HCT116 (cell line): ENCODE measurements at regions not wholly inside any gene's neighbourhood (a gene's known extent, or its start where the extent isn't known, plus 50 kb on each side); places are given as distances from the start of the nearest gene placed in this dataset.

Source experiments
- ATAC-seq: fragments of 200-7000 bp; cut with Tn5 transposase; 2 replicates; pipeline ENCODE4 v1.9.1; 2020; ENCODE audit warnings: mild to moderate bottlenecking, moderate library complexity
- BruUV-seq: library from RNA; stranded (reverse); fragments of 400-500 nt; replicated peaks from 2 replicates; lab custom pipeline; 2021; lab: Mats Ljungman, UMichigan
- CTCF ChIA-PET: fragments of 300-600 bp; sonication (Branson Sonifier 250); formaldehyde crosslinking; loops from one replicate; lab custom pipeline; 2021; ENCODE audit warnings: antibody characterized with exemption; lab: Charles Lee
- POLR2A ChIA-PET: fragments of 300-600, 350-600 bp; sonication (Branson Sonifier 250); formaldehyde crosslinking; loops from one replicate; lab custom pipeline; 2021; ENCODE audit warnings: antibody characterized with exemption; lab: Charles Lee
- RAD21 ChIA-PET, 2 experiments: fragments of 300-600 bp; sonication (Branson Sonifier 250); formaldehyde crosslinking; loops; one replicate each; lab custom pipeline; 2023; ENCODE audit warnings: low total read pairs in 2 of 2; ENCODE audit not compliant: uncharacterized antibody in 2 of 2, unreplicated experiment in 2 of 2, low non-redundant PET in 1 of 2; lab: Charles Lee
- DNase-seq: peaks from one replicate; pipeline ENCODE4 v3.0.0-alpha.2; 2010; ENCODE audit warnings: low read depth, low spot score
- H2AFZ ChIP-seq: fragments of 200-600 bp; shearing (Covaris generic), sonication (generic); 2 replicates; pipeline ENCODE4 v1.6.1; 2017; ENCODE audit warnings: low read depth, mixed run types, mixed read lengths, antibody characterized with exemption, low read length; ENCODE audit not compliant: poor library complexity, severe bottlenecking
- H3K27ac ChIP-seq: 2 replicates; pipeline ENCODE4 v1.5.1; 2012; ENCODE audit warnings: low read depth, low read length
- H3K27me3 ChIP-seq: fragments of 200-600 bp; sonication (generic); 2 replicates; pipeline ENCODE4 v1.6.1; 2016; ENCODE audit warnings: mixed run types, low read length, mixed read lengths; ENCODE audit not compliant: insufficient read depth
- H3K36me3 ChIP-seq, 2 experiments: fragments of 200-500 bp in 1 of 2; fragments of 200-600 bp in 1 of 2; sonication (Bioruptor generic) in 1 of 2; sonication (generic) in 1 of 2; 2 replicates each; pipeline versions ENCODE4 v1.5.1 to v1.6.1; 2014 to 2016; ENCODE audit warnings: low read length in 2 of 2, inconsistent platforms in 1 of 2, mixed read lengths in 1 of 2, mixed run types in 1 of 2; ENCODE audit not compliant: insufficient read depth in 2 of 2, control insufficient read depth in 1 of 2
- H3K4me1 ChIP-seq, 2 experiments: fragments of 200-600 bp in 1 of 2; sonication (generic) in 1 of 2; 2 replicates each; pipeline versions ENCODE4 v1.5.1 to v1.6.1; 2012 to 2017; ENCODE audit warnings: low read length in 2 of 2, inconsistent platforms in 1 of 2, mild to moderate bottlenecking in 1 of 2, mixed read lengths in 1 of 2, mixed run types in 1 of 2, moderate library complexity in 1 of 2; ENCODE audit not compliant: insufficient read depth in 2 of 2, control insufficient read depth in 1 of 2
- H3K4me2 ChIP-seq: fragments of 200-600 bp; sonication (generic); 2 replicates; pipeline ENCODE4 v1.6.1; 2017; ENCODE audit warnings: mixed run types, low read length, mixed read lengths
- H3K4me3 ChIP-seq, 2 experiments: fragments of 200-600 bp in 1 of 2; sonication (generic) in 1 of 2; replicated peaks in 1 of 2; 2 replicates each; pipeline ENCODE4 v1.5.1; 2011 to 2016; ENCODE audit warnings: low read length in 2 of 2, control low read depth in 1 of 2, low read depth in 1 of 2, mild to moderate bottlenecking in 1 of 2, mixed read lengths in 1 of 2, mixed run types in 1 of 2
- H3K79me2 ChIP-seq: fragments of 200-600 bp; sonication (generic); 2 replicates; pipeline ENCODE4 v1.6.1; 2017; ENCODE audit warnings: mild to moderate bottlenecking, mixed run types, low read length, moderate library complexity, mixed read lengths; ENCODE audit not compliant: insufficient read depth
- H3K9ac ChIP-seq: fragments of 200-600 bp; sonication (generic); 2 replicates; pipeline ENCODE4 v1.6.1; 2016; ENCODE audit warnings: low read length, mixed read lengths
- H3K9me2 ChIP-seq: fragments of 200-600 bp; sonication (generic), shearing (Covaris generic); 2 replicates; pipeline ENCODE4 v1.6.1; 2017; ENCODE audit warnings: mixed run types, mild to moderate bottlenecking, moderate library complexity; ENCODE audit not compliant: insufficient read depth
- H3K9me3 ChIP-seq, 2 experiments: fragments of 200-500 bp in 1 of 2; fragments of 200-600 bp in 1 of 2; sonication (Bioruptor generic) in 1 of 2; sonication (generic) in 1 of 2; 2 replicates each; pipeline ENCODE4 v1.6.1; 2014 to 2017; ENCODE audit warnings: low read length in 2 of 2, mixed read lengths in 2 of 2, inconsistent platforms in 1 of 2, low read depth in 1 of 2, mild to moderate bottlenecking in 1 of 2, mixed run types in 1 of 2, moderate library complexity in 1 of 2; ENCODE audit not compliant: control insufficient read depth in 1 of 2, insufficient read depth in 1 of 2
- H4K20me1 ChIP-seq: fragments of 200-600 bp; sonication (generic), shearing (Covaris generic); 2 replicates; pipeline ENCODE4 v1.6.1; 2017; ENCODE audit warnings: mixed run types, mild to moderate bottlenecking, moderate library complexity; ENCODE audit not compliant: insufficient read depth
- CBX3 ChIP-seq: IDR thresholded peaks from 2 replicates; pipeline ENCODE4 v1.6.1; 2012; ENCODE audit warnings: low read depth
- EZH2phosphoT487 ChIP-seq: fragments of 200-600 bp; IDR thresholded peaks from 2 replicates; pipeline ENCODE4 v1.6.1; 2018; ENCODE audit warnings: antibody characterized with exemption, borderline replicate concordance
- FOSL1 ChIP-seq: IDR thresholded peaks from 2 replicates; pipeline ENCODE4 v1.6.1; 2012; ENCODE audit warnings: low read depth
- POLR2AphosphoS5 ChIP-seq: IDR thresholded peaks from 2 replicates; pipeline ENCODE4 v1.6.1; 2011; ENCODE audit warnings: mild to moderate bottlenecking, low read depth, low read length, moderate library complexity
- ZFX ChIP-seq: fragments of 450-650 bp; IDR thresholded peaks from 2 replicates; pipeline ENCODE4 v1.6.1; 2017
- intact Hi-C: fragments of 100-400 bp; cut with micrococcal nuclease; formaldehyde crosslinking; loops from 2 replicates; pipeline ENCODE4 v1.10.0; 2022
- TF ChIP-seq, protein P1 (sequence below): IDR thresholded peaks from 2 replicates; pipeline ENCODE4 v1.6.1; 2011; ENCODE audit warnings: mild to moderate bottlenecking, low read length, moderate library complexity; ENCODE audit not compliant: insufficient replicate concordance; ENCODE audit errors: extremely low read depth
- TF ChIP-seq, protein P2 (sequence below): IDR thresholded peaks from 2 replicates; pipeline ENCODE4 v1.6.1; 2012; ENCODE audit warnings: low read depth

DNA sequence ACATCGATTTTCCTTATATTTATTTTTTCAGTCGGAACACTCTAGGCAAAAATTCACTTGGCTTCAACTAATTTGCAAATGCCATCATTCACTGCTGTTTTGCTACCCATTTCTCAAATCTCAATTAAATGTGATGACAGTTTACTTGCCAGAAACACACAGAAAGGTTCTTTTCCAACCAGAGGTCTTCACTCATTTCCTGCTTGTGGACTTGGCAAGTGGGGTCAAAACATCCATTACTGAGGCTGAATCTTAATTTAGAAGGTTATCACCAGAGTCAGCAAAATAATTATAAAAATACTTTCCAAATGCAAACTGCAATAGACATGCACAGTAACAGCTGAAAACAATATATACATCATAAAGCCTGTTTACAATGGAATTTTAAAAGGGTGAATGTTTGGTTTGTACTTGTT is 625.4 kb upstream of the TBL1XR1 start:
- no peak for ATAC-seq
- H3K27me3 ChIP-seq = no peaks in the 10 kb centered on the region
- no peak overlapping the region for H3K4me2 ChIP-seq
- no peak overlapping the region for H3K27ac ChIP-seq
- no peak overlapping the region for H2AFZ ChIP-seq
- RAD21 ChIA-PET = no interaction called here
- POLR2A ChIA-PET = no interaction called here
- no peak overlapping the region for H3K9ac ChIP-seq
- peaks cover 3 to 5% of the 10 kb centered on the region in 2 experiments; a peak in 2 of 4 replicates for H3K4me1 ChIP-seq
- H3K36me3 ChIP-seq = no peaks in the 10 kb centered on the region
- no peaks in the 10 kb centered on the region for H3K9me3 ChIP-seq
- TF ChIP-seq CBX3 (no peak), EZH2phosphoT487 (no peak), FOSL1 (no peak)
- TF ChIP-seq, protein P1, sequence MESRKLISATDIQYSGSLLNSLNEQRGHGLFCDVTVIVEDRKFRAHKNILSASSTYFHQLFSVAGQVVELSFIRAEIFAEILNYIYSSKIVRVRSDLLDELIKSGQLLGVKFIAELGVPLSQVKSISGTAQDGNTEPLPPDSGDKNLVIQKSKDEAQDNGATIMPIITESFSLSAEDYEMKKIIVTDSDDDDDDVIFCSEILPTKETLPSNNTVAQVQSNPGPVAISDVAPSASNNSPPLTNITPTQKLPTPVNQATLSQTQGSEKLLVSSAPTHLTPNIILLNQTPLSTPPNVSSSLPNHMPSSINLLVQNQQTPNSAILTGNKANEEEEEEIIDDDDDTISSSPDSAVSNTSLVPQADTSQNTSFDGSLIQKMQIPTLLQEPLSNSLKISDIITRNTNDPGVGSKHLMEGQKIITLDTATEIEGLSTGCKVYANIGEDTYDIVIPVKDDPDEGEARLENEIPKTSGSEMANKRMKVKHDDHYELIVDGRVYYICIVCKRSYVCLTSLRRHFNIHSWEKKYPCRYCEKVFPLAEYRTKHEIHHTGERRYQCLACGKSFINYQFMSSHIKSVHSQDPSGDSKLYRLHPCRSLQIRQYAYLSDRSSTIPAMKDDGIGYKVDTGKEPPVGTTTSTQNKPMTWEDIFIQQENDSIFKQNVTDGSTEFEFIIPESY = no peak
- no peaks in the 10 kb centered on the region for H4K20me1 ChIP-seq
- no peaks in the 10 kb centered on the region for H3K9me2 ChIP-seq
- no TSS peak for BruUV-seq
- H3K79me2 ChIP-seq = no peaks in the 10 kb centered on the region
- no peak for DNase-seq
- CTCF ChIA-PET = no interaction called here
- intact Hi-C loops = no loop called here
- no peak overlapping the region for H3K4me3 ChIP-seq

DNA sequence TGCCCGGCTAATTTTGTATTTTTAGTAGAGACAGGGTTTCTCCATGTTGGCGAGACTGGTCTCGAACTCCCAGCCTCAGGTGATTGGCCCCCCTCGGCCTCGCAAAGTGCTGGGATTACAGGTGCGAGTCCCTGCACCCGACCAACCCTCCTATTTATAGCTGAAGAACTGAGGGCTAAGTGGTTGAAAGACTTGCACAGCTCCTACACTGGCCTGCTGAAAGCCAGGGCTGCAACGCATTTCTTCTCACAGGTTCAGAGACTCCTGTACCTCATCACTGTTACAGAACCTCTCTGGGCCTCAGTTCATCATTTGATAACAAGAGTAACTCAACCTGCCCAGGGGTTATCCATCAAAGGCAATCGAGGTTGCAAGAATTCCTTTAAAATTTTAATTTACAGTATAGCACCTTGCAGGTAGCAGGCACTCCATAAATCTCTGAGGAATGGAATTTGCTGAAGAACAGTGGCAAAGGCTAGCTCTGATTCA is 626.5 kb upstream of the TBL1XR1 start:
- H3K4me2 ChIP-seq = no peak overlapping the region
- TF ChIP-seq ZFX = no peak
- no peak for TF ChIP-seq POLR2AphosphoS5
- TF ChIP-seq, protein P2, sequence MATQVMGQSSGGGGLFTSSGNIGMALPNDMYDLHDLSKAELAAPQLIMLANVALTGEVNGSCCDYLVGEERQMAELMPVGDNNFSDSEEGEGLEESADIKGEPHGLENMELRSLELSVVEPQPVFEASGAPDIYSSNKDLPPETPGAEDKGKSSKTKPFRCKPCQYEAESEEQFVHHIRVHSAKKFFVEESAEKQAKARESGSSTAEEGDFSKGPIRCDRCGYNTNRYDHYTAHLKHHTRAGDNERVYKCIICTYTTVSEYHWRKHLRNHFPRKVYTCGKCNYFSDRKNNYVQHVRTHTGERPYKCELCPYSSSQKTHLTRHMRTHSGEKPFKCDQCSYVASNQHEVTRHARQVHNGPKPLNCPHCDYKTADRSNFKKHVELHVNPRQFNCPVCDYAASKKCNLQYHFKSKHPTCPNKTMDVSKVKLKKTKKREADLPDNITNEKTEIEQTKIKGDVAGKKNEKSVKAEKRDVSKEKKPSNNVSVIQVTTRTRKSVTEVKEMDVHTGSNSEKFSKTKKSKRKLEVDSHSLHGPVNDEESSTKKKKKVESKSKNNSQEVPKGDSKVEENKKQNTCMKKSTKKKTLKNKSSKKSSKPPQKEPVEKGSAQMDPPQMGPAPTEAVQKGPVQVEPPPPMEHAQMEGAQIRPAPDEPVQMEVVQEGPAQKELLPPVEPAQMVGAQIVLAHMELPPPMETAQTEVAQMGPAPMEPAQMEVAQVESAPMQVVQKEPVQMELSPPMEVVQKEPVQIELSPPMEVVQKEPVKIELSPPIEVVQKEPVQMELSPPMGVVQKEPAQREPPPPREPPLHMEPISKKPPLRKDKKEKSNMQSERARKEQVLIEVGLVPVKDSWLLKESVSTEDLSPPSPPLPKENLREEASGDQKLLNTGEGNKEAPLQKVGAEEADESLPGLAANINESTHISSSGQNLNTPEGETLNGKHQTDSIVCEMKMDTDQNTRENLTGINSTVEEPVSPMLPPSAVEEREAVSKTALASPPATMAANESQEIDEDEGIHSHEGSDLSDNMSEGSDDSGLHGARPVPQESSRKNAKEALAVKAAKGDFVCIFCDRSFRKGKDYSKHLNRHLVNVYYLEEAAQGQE = no peak
- BruUV-seq = no TSS peak
- ChIA-PET POLR2A (no interaction called here), CTCF (no interaction called here), RAD21 (no interaction called here)
- H2AFZ ChIP-seq = no peak overlapping the region
- H3K4me1 ChIP-seq = peaks cover 3 to 8% of the 10 kb centered on the region in 2 experiments; a peak in 2 of 4 replicates
- H3K9me2 ChIP-seq = no peaks in the 10 kb centered on the region
- no peak overlapping the region for H3K27ac ChIP-seq
- DNase-seq (no peak), ATAC-seq (no peak)
- no peak overlapping the region for H3K9ac ChIP-seq
- no peak overlapping the region for H3K4me3 ChIP-seq
- no peaks in the 10 kb centered on the region for H3K9me3 ChIP-seq
- no peaks in the 10 kb centered on the region for H3K27me3 ChIP-seq
- no peaks in the 10 kb centered on the region for H3K36me3 ChIP-seq
- H4K20me1 ChIP-seq = no peaks in the 10 kb centered on the region
- intact Hi-C loops = no loop called here
- H3K79me2 ChIP-seq = no peaks in the 10 kb centered on the region
